Epithelial cell of proximal tubule (primary cell): ENCODE measurements at regions not wholly inside any gene's neighbourhood (a gene's known extent, or its start where the extent isn't known, plus 50 kb on each side); places are given as distances from the start of the nearest gene placed in this dataset.

ENCODE experiments used
- DNase-seq: peaks from one replicate; pipeline ENCODE4 v3.0.0-alpha.2; 2011; ENCODE audit warnings: low read depth
- H3K4me3 ChIP-seq: 2 replicates; pipeline ENCODE4 v1.5.1; 2011; ENCODE audit warnings: low read depth, mild to moderate bottlenecking, low read length
- CTCF ChIP-seq: conservative IDR thresholded peaks from 2 replicates; pipeline ENCODE4 v1.5.1; 2012; ENCODE audit warnings: low read depth, mild to moderate bottlenecking, low read length

- TF ChIP-seq CTCF, result no peak
- H3K4me3 ChIP-seq, result no peak overlapping the region
- no peak for DNase-seq
These were observed 226.2 kb downstream of the TTLL2 start for GRCh38 chr6:167550941-167551627.

GRCh38 chr6:167551628-167552257 lies 226.9 kb downstream of the TTLL2 start:
- no peak for DNase-seq
- no peak for TF ChIP-seq CTCF
- H3K4me3 ChIP-seq, result no peak overlapping the region

GRCh38 chr6:167552258-167552630 lies 227.4 kb downstream of the TTLL2 start:
- H3K4me3 ChIP-seq, result no peak overlapping the region
- no peak for TF ChIP-seq CTCF
- DNase-seq, result no peak

- TF ChIP-seq CTCF, result no peak
- no peak overlapping the region for H3K4me3 ChIP-seq
- no peak for DNase-seq
These were observed 228.3 kb downstream of the TTLL2 start for GRCh38 chr6:167552961-167553735.

- no peak overlapping the region for H3K4me3 ChIP-seq
- no peak for TF ChIP-seq CTCF
- DNase-seq, result no peak
These were observed 228.8 kb downstream of the TTLL2 start for GRCh38 chr6:167553736-167554119.

- TF ChIP-seq CTCF, result no peak
- no peak for DNase-seq
- H3K4me3 ChIP-seq, result no peak overlapping the region
These were observed 230.0 kb downstream of the TTLL2 start for GRCh38 chr6:167554854-167555253.
